HFF-Myc (cell line): ENCODE measurements at regions not wholly inside any gene's neighbourhood (a gene's known extent, or its start where the extent isn't known, plus 50 kb on each side); places are given as distances from the start of the nearest gene placed in this dataset.
A peak's percentile ranks its signal among the peaks of the same experiment; 100 is the strongest.

Experiments
- DNase-seq: peaks from one replicate; pipeline ENCODE4 v3.0.0-alpha.2; 2011; ENCODE audit warnings: low read depth; ENCODE audit errors: extremely low read depth
- H3K4me3 ChIP-seq: replicated peaks from 2 replicates; pipeline ENCODE4 v1.5.1; 2011; ENCODE audit warnings: low read depth, mild to moderate bottlenecking, control low read depth, low read length
- TF ChIP-seq, protein P1 (sequence below): IDR thresholded peaks from 2 replicates; pipeline ENCODE4 v1.5.1; 2012; ENCODE audit warnings: mild to moderate bottlenecking, low read depth, low read length, control low read depth; ENCODE audit errors: missing control alignments

- TF ChIP-seq, protein P1, sequence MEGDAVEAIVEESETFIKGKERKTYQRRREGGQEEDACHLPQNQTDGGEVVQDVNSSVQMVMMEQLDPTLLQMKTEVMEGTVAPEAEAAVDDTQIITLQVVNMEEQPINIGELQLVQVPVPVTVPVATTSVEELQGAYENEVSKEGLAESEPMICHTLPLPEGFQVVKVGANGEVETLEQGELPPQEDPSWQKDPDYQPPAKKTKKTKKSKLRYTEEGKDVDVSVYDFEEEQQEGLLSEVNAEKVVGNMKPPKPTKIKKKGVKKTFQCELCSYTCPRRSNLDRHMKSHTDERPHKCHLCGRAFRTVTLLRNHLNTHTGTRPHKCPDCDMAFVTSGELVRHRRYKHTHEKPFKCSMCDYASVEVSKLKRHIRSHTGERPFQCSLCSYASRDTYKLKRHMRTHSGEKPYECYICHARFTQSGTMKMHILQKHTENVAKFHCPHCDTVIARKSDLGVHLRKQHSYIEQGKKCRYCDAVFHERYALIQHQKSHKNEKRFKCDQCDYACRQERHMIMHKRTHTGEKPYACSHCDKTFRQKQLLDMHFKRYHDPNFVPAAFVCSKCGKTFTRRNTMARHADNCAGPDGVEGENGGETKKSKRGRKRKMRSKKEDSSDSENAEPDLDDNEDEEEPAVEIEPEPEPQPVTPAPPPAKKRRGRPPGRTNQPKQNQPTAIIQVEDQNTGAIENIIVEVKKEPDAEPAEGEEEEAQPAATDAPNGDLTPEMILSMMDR: no peak
- H3K4me3 ChIP-seq: no peak overlapping the region
- DNase-seq: no peak
These were observed 77.7 kb upstream of the GADD45A start for GRCh38 chr1:67607286-67607685.

GRCh38 chr1:67607699-67608098 is 77.3 kb upstream of the GADD45A start:
- DNase-seq: no peak
- TF ChIP-seq, protein P1: no peak
- no peak overlapping the region for H3K4me3 ChIP-seq

GRCh38 chr1:67608661-67609576 is 76.1 kb upstream of the GADD45A start:
- TF ChIP-seq, protein P1: no peak
- DNase-seq: peak; percentile 66
- H3K4me3 ChIP-seq: no peak overlapping the region

DNA sequence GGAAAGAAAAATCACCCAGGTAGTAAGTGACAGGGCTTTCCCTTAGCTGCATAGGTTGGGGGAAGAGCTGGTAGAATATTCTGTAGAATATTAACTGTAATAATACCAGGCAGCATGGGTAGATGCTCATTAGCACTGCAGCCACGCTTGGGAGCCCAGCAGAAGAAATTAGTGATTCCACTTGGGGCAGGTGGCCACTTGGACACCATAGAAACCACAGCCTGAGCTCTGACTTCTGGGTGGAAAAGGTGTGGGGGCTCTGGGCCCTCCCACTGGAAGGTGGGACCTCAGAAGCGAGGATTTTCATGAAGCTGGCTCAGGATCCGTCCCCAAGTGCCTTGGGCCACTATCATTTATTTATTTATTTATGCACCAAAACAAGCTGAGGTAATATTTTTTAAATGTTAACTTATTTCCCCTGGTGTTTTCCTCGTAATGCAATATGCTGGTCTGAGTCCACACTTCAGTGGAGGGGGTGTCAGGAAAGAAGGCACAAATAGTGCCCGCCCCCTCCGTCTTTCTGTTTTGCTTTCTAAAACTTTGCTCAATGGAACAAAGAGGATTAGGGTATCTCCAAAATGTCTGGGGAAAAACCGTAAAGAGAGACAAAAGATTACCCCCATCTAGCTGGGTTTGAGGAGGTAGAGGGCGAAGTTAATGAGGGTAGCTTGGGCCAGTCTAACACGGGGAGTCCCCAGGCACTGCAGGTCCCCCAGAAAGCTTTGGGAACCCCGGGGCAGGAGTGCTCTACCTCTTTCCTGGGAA is 75.2 kb upstream of the GADD45A start:
- TF ChIP-seq, protein P1: no peak
- no peak for DNase-seq
- H3K4me3 ChIP-seq: no peak overlapping the region

GRCh38 chr1:67610450-67610849 is 74.6 kb upstream of the GADD45A start:
- no peak overlapping the region for H3K4me3 ChIP-seq
- TF ChIP-seq, protein P1: no peak
- DNase-seq: no peak

DNA sequence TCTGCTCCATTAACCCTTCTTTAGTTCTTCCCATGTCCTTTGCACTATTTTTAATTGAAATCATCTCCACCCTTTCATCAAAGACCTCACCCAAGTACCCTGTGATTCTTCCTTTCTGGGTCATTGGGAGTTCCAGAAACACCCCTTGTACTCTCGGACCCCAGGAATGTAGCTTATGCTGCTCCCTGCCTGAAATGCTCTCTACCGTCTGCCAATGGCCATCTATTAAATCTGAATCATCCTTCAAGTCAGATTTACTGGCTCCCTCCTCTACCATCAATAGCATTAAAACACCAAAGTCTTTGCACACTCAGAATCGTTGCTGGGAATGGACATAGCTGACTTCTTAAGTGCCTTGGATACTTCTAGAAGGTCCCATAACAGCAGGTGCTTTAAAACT is 73.2 kb upstream of the GADD45A start:
- no peak overlapping the region for H3K4me3 ChIP-seq
- DNase-seq: no peak
- TF ChIP-seq, protein P1: no peak
